Ishikawa (cell line): ENCODE measurements at regions not wholly inside any gene's neighbourhood (a gene's known extent, or its start where the extent isn't known, plus 50 kb on each side); places are given as distances from the start of the nearest gene placed in this dataset.

Experiments
- CEBPB ChIP-seq: IDR thresholded peaks from 2 replicates; pipeline ENCODE4 v1.6.1; 2012
- CREB1 ChIP-seq: IDR thresholded peaks from 2 replicates; pipeline ENCODE4 v1.6.1; 2012; ENCODE audit warnings: low read depth
- EGR1 ChIP-seq: IDR thresholded peaks from 2 replicates; pipeline ENCODE4 v1.6.1; 2012
- EP300 ChIP-seq: IDR thresholded peaks from 2 replicates; pipeline ENCODE4 v1.6.1; 2012; ENCODE audit warnings: borderline replicate concordance
- FOXM1 ChIP-seq: IDR thresholded peaks from 2 replicates; pipeline ENCODE4 v1.6.1; 2012; ENCODE audit warnings: low read depth, borderline replicate concordance
- MAX ChIP-seq: IDR thresholded peaks from 2 replicates; pipeline ENCODE4 v1.6.1; 2012
- NFIC ChIP-seq: IDR thresholded peaks from 2 replicates; pipeline ENCODE4 v1.6.1; 2012
- RAD21 ChIP-seq: IDR thresholded peaks from 2 replicates; pipeline ENCODE4 v1.6.1; 2012; ENCODE audit warnings: low read depth
- REST ChIP-seq: IDR thresholded peaks from 2 replicates; pipeline ENCODE4 v1.6.1; 2012; ENCODE audit warnings: low read depth, mild to moderate bottlenecking
- TAF1 ChIP-seq: IDR thresholded peaks from 2 replicates; pipeline ENCODE4 v1.6.1; 2012; ENCODE audit warnings: low read depth, mild to moderate bottlenecking
- TCF12 ChIP-seq: IDR thresholded peaks from 2 replicates; pipeline ENCODE4 v1.6.1; 2012; ENCODE audit warnings: low read depth
- TEAD4 ChIP-seq: IDR thresholded peaks from 2 replicates; pipeline ENCODE4 v1.6.1; 2012
- USF1 ChIP-seq: IDR thresholded peaks from 2 replicates; pipeline ENCODE4 v1.6.1; 2012
- YY1 ChIP-seq: IDR thresholded peaks from 2 replicates; pipeline ENCODE4 v1.6.1; 2012; ENCODE audit warnings: low read depth
- ZBTB7A ChIP-seq: IDR thresholded peaks from 2 replicates; pipeline ENCODE4 v1.6.1; 2012; ENCODE audit warnings: low read depth

GRCh38 chr7:109091042-109091441 is 521.4 kb downstream of the DNAJB9 start:
- no peak for TF ChIP-seq REST
- TF ChIP-seq TEAD4: no peak
- no peak for TF ChIP-seq USF1
- no peak for TF ChIP-seq TCF12
- TF ChIP-seq CREB1: no peak
- no peak for TF ChIP-seq NFIC
- TF ChIP-seq EP300: no peak
- TF ChIP-seq MAX: no peak
- TF ChIP-seq ZBTB7A: no peak

- TF ChIP-seq FOXM1: no peak
- no peak for TF ChIP-seq USF1
- no peak for TF ChIP-seq TCF12
- no peak for TF ChIP-seq ZBTB7A
- no peak for TF ChIP-seq REST
- TF ChIP-seq NFIC: no peak
- TF ChIP-seq EGR1: no peak
- TF ChIP-seq EP300: no peak
- no peak for TF ChIP-seq CEBPB
- no peak for TF ChIP-seq YY1
- no peak for TF ChIP-seq TEAD4
- TF ChIP-seq RAD21: no peak
- no peak for TF ChIP-seq MAX
- TF ChIP-seq CREB1: no peak
- TF ChIP-seq TAF1: no peak
Measured at GRCh38 chr7:109092268-109092667, 522.6 kb downstream of the DNAJB9 start.

GRCh38 chr7:109101332-109101731 is 531.7 kb downstream of the DNAJB9 start:
- TF ChIP-seq TEAD4: no peak
- TF ChIP-seq EP300: no peak
- no peak for TF ChIP-seq RAD21
- no peak for TF ChIP-seq YY1
- no peak for TF ChIP-seq MAX
- no peak for TF ChIP-seq NFIC
- TF ChIP-seq CEBPB: no peak
- TF ChIP-seq ZBTB7A: no peak
- TF ChIP-seq EGR1: no peak
- no peak for TF ChIP-seq FOXM1
- no peak for TF ChIP-seq CREB1
- TF ChIP-seq REST: no peak
- TF ChIP-seq USF1: no peak
- no peak for TF ChIP-seq TAF1
- TF ChIP-seq TCF12: no peak

GRCh38 chr7:109109558-109109957 is 539.9 kb downstream of the DNAJB9 start:
- no peak for TF ChIP-seq ZBTB7A
- TF ChIP-seq CEBPB: no peak
- TF ChIP-seq MAX: no peak
- TF ChIP-seq EGR1: no peak
- TF ChIP-seq REST: no peak
- no peak for TF ChIP-seq TAF1
- no peak for TF ChIP-seq TCF12
- TF ChIP-seq CREB1: no peak
